Prostate gland (tissue), 2 donors: ENCODE measurements at regions not wholly inside any gene's neighbourhood (a gene's known extent, or its start where the extent isn't known, plus 50 kb on each side); places are given as distances from the start of the nearest gene placed in this dataset.

Source experiments
- CTCF ChIP-seq, 4 experiments: fragments of 200-600 bp in 2 of 4; fragments of 450-650 bp in 2 of 4; sonication (generic) in 2 of 4; IDR thresholded peaks; 1 replicate in 3 of 4; 2 replicates in 1 of 4; pipeline ENCODE4 v1.5.1; 2016 to 2019; ENCODE audit warnings: antibody characterized with exemption in 4 of 4, mild to moderate bottlenecking in 2 of 4, moderate library complexity in 2 of 4
- POLR2A ChIP-seq: fragments of 450-650 bp; IDR thresholded peaks from one replicate; pipeline ENCODE4 v1.6.1; 2016; ENCODE audit warnings: antibody characterized with exemption, mild to moderate bottlenecking
- POLR2AphosphoS5 ChIP-seq: sonication (generic); formaldehyde crosslinking; IDR thresholded peaks from one replicate; pipeline ENCODE4 v1.6.1; 2017; ENCODE audit warnings: antibody characterized with exemption

GRCh38 chr2:162938387-162938786 lies 99.8 kb upstream of the KCNH7 start:
- TF ChIP-seq CTCF (IDR thresholded peaks at IDR 0.05), result no peak
- TF ChIP-seq POLR2A, result no peak
- no peak for TF ChIP-seq POLR2AphosphoS5
